Naive thymus-derived CD4-positive, alpha-beta T cell (primary cell): ENCODE measurements at regions not wholly inside any gene's neighbourhood (a gene's known extent, or its start where the extent isn't known, plus 50 kb on each side); places are given as distances from the start of the nearest gene placed in this dataset.

Source experiments
- ATAC-seq: fragments of 150-1000 bp; cut with Tn5 transposase; 2 replicates; pipeline ENCODE4 v1.10.0; 2021; ENCODE audit warnings: mild to moderate bottlenecking, moderate library complexity
- CTCF ChIA-PET: fragments of 350-600 bp; sonication (Branson Sonifier 250); formaldehyde crosslinking; loops from one replicate; lab custom pipeline; 2021; ENCODE audit warnings: antibody characterized with exemption; lab: Charles Lee
- POLR2A ChIA-PET: fragments of 350-600 bp; sonication (Branson Sonifier 250); formaldehyde crosslinking; loops from one replicate; lab custom pipeline; 2021; ENCODE audit warnings: antibody characterized with exemption, inconsistent platforms; lab: Charles Lee
- DNase-seq, 9 donors: peaks; one replicate each; pipeline versions ENCODE4 v3.0.0 to v3.0.0-alpha.2; 2020 to 2022; ENCODE audit warnings: mixed read lengths in 1 of 9
- H3K27ac ChIP-seq: one replicate; pipeline ENCODE4 v1.7.0; 2013; ENCODE audit warnings: mild to moderate bottlenecking, low read depth, low read length, moderate library complexity
- H3K27me3 ChIP-seq, 2 donors: one replicate each; pipeline ENCODE4 v1.7.0; 2013; ENCODE audit warnings: low read length in 2 of 2, mild to moderate bottlenecking in 2 of 2, moderate library complexity in 2 of 2; ENCODE audit not compliant: control insufficient read depth in 2 of 2, insufficient read depth in 2 of 2
- H3K36me3 ChIP-seq, 3 experiments: 1 replicate in 2 of 3; 2 replicates in 1 of 3; pipeline ENCODE4 v1.7.0; 2013; ENCODE audit warnings: low read length in 3 of 3, mild to moderate bottlenecking in 3 of 3, moderate library complexity in 1 of 3; ENCODE audit not compliant: insufficient read depth in 3 of 3, control insufficient read depth in 2 of 3
- H3K4me1 ChIP-seq, 2 donors: one replicate each; pipeline ENCODE4 v1.7.0; 2013; ENCODE audit warnings: low read length in 2 of 2, mild to moderate bottlenecking in 2 of 2, moderate library complexity in 1 of 2; ENCODE audit not compliant: control insufficient read depth in 2 of 2, insufficient read depth in 2 of 2
- H3K4me3 ChIP-seq: 2 replicates; pipeline ENCODE4 v1.7.0; 2013; ENCODE audit warnings: mild to moderate bottlenecking, low read length
- H3K9me3 ChIP-seq, 3 experiments: 1 replicate in 2 of 3; 2 replicates in 1 of 3; pipeline ENCODE4 v1.7.0; 2013; ENCODE audit warnings: low read length in 3 of 3; ENCODE audit not compliant: control insufficient read depth in 2 of 3
- H3K27ac Mint-ChIP-seq, 9 donors: one replicate each; pipeline ENCODE4 v1.8.0; 2020 to 2022; ENCODE audit warnings: mixed read lengths in 9 of 9, mild to moderate bottlenecking in 8 of 9, moderate library complexity in 5 of 9, inconsistent platforms in 2 of 9
- H3K27me3 Mint-ChIP-seq, 5 donors: one replicate each; pipeline ENCODE4 v1.8.0; 2021 to 2022; ENCODE audit warnings: mixed read lengths in 5 of 5, mild to moderate bottlenecking in 1 of 5
- H3K36me3 Mint-ChIP-seq, 5 donors: one replicate each; pipeline ENCODE4 v1.8.0; 2020 to 2022; ENCODE audit warnings: mixed read lengths in 5 of 5, mild to moderate bottlenecking in 3 of 5, inconsistent platforms in 1 of 5
- H3K4me1 Mint-ChIP-seq, 7 donors: one replicate each; pipeline ENCODE4 v1.8.0; 2020 to 2022; ENCODE audit warnings: mixed read lengths in 7 of 7, mild to moderate bottlenecking in 3 of 7, inconsistent platforms in 1 of 7
- H3K4me3 Mint-ChIP-seq, 10 donors: one replicate each; pipeline ENCODE4 v1.8.0; 2020 to 2022; ENCODE audit warnings: mild to moderate bottlenecking in 10 of 10, mixed read lengths in 10 of 10, moderate library complexity in 6 of 10, inconsistent platforms in 2 of 10
- H3K9me3 Mint-ChIP-seq, 11 donors: one replicate each; pipeline ENCODE4 v1.8.0; 2020 to 2022; ENCODE audit warnings: mixed read lengths in 11 of 11, mild to moderate bottlenecking in 4 of 11, inconsistent platforms in 1 of 11, moderate library complexity in 1 of 11
- intact Hi-C, 2 donors: fragments of 100-400 bp; cut with micrococcal nuclease; formaldehyde crosslinking; loops; one replicate each; pipeline ENCODE4 v1.15.1; 2023

DNA sequence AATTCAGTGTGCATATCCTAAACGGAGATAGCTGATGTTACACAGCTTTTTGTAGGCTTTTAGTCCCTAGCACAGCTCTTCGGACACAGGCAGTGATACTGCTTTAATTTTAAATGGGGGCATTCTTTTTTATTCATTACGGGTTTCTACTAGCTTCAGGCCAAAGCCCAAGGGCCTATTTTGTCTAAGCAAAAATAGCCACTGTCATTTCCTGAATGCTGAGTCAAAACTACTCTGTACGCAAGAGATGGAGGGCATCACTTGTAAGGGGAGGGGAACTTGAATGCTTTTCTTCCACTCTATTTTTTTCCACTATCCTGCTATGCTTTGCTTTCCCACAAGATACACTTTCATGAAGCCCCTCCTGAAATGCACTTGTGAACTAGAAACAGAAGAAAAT, 360.7 kb downstream of the PMP22 start:
- no peaks in the 10 kb centered on the region for H3K9me3 ChIP-seq
- Mint-ChIP-seq H3K27ac (no peak overlapping the region), H3K9me3 (peaks cover 0 to under 1% (median 0%) of the 10 kb centered on the region in 11 donors), H3K4me3 (no peak overlapping the region), H3K4me1 (no peaks in the 10 kb centered on the region), H3K27me3 (peaks cover 0 to 27% (median 19%) of the 10 kb centered on the region in 5 donors), H3K36me3 (no peaks in the 10 kb centered on the region)
- H3K4me1 ChIP-seq, result no peaks in the 10 kb centered on the region
- H3K27me3 ChIP-seq, result no peaks in the 10 kb centered on the region
- no peaks in the 10 kb centered on the region for H3K36me3 ChIP-seq
- ChIA-PET POLR2A (no interaction called here), CTCF (no interaction called here)
- no peak overlapping the region for H3K4me3 ChIP-seq
- no peak for ATAC-seq
- intact Hi-C loops, result no loop called here
- no peak overlapping the region for H3K27ac ChIP-seq
- DNase-seq, result no peak

DNA sequence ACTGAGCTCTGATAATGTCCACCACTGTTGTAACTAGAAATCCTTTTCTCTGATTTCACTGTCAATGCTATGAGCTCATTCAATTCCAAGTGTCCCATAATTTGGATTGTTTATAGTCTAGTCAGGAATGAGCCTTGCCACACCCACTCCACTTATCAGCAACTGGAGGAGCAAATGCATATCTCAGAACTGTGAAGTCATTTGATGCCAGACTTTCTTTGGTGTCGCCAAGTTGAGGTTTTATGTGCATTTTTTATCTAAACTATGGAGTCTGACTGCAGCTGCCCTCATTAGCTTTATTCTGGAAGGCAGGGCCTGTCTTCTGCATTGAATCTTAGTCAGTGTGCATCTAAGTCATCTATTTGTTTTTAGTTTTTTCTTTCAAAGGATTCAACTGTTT, 361.3 kb downstream of the PMP22 start:
- H3K27me3 ChIP-seq, result no peaks in the 10 kb centered on the region
- intact Hi-C loops, result no loop called here
- ChIA-PET POLR2A (no interaction called here), CTCF (no interaction called here)
- DNase-seq (no peak), ATAC-seq (no peak)
- H3K4me1 ChIP-seq, result no peaks in the 10 kb centered on the region
- no peaks in the 10 kb centered on the region for H3K36me3 ChIP-seq
- no peak overlapping the region for H3K27ac Mint-ChIP-seq
- no peak overlapping the region for H3K4me3 ChIP-seq
- H3K27ac ChIP-seq, result no peak overlapping the region
- H3K27me3 Mint-ChIP-seq, result peaks cover 0 to 27% (median 19%) of the 10 kb centered on the region in 5 donors
- H3K36me3 Mint-ChIP-seq, result no peaks in the 10 kb centered on the region
- no peaks in the 10 kb centered on the region for H3K9me3 ChIP-seq
- no peaks in the 10 kb centered on the region for H3K4me1 Mint-ChIP-seq
- peaks cover 0 to 1% (median 0%) of the 10 kb centered on the region in 11 donors for H3K9me3 Mint-ChIP-seq
- H3K4me3 Mint-ChIP-seq, result no peak overlapping the region

DNA sequence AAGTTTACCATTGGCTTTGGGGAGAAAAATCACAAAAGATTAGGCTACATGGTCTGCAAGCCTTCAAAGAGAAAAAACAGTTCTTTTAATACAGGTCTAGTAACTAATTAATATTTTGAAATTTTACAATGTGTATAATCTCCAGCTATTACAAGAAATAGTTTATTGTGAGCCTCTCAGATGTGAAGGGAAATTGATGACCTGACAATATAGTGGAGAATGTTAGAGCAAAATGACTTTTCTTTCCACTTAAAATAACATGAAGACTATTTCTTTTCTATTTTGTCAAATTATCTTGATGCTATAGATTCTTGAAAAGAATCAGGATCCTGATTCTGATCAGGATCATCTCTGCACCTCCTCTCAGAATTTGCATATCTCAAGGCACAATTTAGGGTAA, 362.3 kb downstream of the PMP22 start:
- Histone ChIP-seq H3K27ac (no peak overlapping the region), H3K27me3 (no peaks in the 10 kb centered on the region), H3K36me3 (no peaks in the 10 kb centered on the region), H3K9me3 (no peaks in the 10 kb centered on the region), H3K4me3 (no peak overlapping the region), H3K4me1 (no peaks in the 10 kb centered on the region)
- ChIA-PET CTCF (interaction anchor here (0.7 kb wide), 1 partner anchor 30 kb away, joined by 3 read pairs; no protein-coding TSS in a partner anchor), POLR2A (no interaction called here)
- H3K27ac Mint-ChIP-seq, result no peak overlapping the region
- H3K9me3 Mint-ChIP-seq, result peaks cover 0 to 11% (median 5%) of the 10 kb centered on the region in 11 donors
- H3K36me3 Mint-ChIP-seq, result peaks cover 0 to 3% (median 0%) of the 10 kb centered on the region in 5 donors
- H3K4me3 Mint-ChIP-seq, result no peak overlapping the region
- DNase-seq (no peak), ATAC-seq (no peak)
- H3K27me3 Mint-ChIP-seq, result peaks cover 0 to 28% (median 16%) of the 10 kb centered on the region in 5 donors
- no peaks in the 10 kb centered on the region for H3K4me1 Mint-ChIP-seq
- intact Hi-C loops, result no loop called here

DNA sequence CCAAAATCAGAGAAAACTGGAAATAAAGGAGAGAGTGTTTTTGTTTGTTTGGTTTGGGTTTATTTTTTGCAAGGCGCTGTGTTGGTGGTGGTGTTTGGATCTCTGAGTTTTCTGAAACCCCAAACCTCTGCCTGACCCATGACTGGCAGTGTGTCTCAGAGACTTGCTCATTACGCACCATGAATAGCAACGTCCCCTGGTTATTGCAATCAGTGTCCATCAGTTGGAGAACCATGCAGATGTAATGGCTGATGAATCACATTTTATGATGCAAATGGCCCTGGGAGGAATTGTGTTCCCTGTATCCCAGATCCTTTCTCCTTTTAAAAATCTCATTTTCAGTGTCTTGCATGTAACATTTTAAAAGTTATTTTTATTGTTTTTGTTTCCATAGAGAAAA, 362.8 kb downstream of the PMP22 start:
- DNase-seq (no peak), ATAC-seq (no peak)
- no peaks in the 10 kb centered on the region for H3K36me3 ChIP-seq
- CTCF ChIA-PET, result interaction anchor here (0.7 kb wide), 1 partner anchor 30 kb away, joined by 3 read pairs; no protein-coding TSS in a partner anchor
- H3K27ac ChIP-seq, result no peak overlapping the region
- POLR2A ChIA-PET, result no interaction called here
- no peak overlapping the region for H3K4me3 Mint-ChIP-seq
- peaks cover 0 to 29% (median 16%) of the 10 kb centered on the region in 5 donors for H3K27me3 Mint-ChIP-seq
- H3K27me3 ChIP-seq, result no peaks in the 10 kb centered on the region
- no peak overlapping the region for H3K27ac Mint-ChIP-seq
- H3K36me3 Mint-ChIP-seq, result peaks cover 0 to 3% (median 0%) of the 10 kb centered on the region in 5 donors
- no peak overlapping the region for H3K4me3 ChIP-seq
- no peaks in the 10 kb centered on the region for H3K4me1 ChIP-seq
- peaks cover 0 to 11% (median 5%) of the 10 kb centered on the region in 11 donors for H3K9me3 Mint-ChIP-seq
- intact Hi-C loops, result no loop called here
- no peaks in the 10 kb centered on the region for H3K9me3 ChIP-seq
- no peaks in the 10 kb centered on the region for H3K4me1 Mint-ChIP-seq

DNA sequence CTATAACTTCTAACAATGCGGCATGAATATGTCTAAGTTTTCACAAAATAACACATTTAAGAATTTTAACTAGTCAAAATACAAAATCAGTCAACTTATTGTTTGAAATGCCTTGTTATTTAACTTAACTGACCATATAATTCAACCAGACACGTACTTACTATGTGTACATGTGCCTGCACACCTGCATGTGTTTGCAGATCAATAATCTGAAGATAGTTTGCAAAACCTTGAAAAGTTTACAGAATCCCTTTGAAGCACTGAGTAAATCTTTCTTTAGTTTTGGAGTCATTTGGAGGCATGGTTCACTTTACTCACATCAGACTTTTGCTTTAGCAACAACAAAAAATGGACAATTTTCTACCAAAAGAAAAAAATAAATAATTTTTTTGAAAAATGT, 363.8 kb downstream of the PMP22 start:
- Mint-ChIP-seq H3K4me1 (no peaks in the 10 kb centered on the region), H3K4me3 (no peak overlapping the region), H3K36me3 (peaks cover 0 to 3% (median 0%) of the 10 kb centered on the region in 5 donors), H3K27ac (no peak overlapping the region), H3K27me3 (peaks cover 0 to 29% (median 22%) of the 10 kb centered on the region in 5 donors), H3K9me3 (peaks cover 0 to 11% (median 5%) of the 10 kb centered on the region in 11 donors)
- ChIA-PET POLR2A (no interaction called here), CTCF (no interaction called here)
- H3K27me3 ChIP-seq, result no peaks in the 10 kb centered on the region
- DNase-seq, result no peak
- no peaks in the 10 kb centered on the region for H3K9me3 ChIP-seq
- H3K27ac ChIP-seq, result no peak overlapping the region
- intact Hi-C loops, result no loop called here
- H3K36me3 ChIP-seq, result no peaks in the 10 kb centered on the region
- no peaks in the 10 kb centered on the region for H3K4me1 ChIP-seq
- no peak overlapping the region for H3K4me3 ChIP-seq
- ATAC-seq, result no peak

DNA sequence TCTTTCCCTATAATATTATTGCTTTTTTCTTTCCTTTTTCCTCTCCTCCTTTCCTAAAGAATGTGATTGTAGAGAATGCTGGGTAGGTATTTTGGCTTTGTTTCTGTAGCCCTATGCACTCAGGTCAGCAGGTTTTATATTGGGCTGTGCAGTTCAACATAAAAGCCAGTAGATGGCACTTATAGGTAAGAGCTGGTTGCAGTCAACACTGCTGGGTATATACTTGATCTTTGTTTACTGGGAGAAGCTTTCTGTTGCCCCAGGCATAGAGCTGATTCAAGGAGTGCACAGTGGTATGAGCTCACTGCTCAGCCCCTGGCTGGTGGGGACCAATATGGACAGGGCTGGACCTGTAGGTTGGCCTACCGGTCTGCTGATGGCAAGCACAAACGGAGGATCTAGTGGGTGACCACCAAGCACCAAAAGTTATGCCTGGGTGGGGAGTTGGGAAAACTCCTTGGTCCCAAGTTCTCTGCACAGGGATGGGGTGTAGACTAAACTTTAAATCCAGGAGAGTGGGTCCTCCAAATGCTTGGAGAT, 378.9 kb downstream of the PMP22 start:
- peaks cover 8 to 61% (median 30%) of the 10 kb centered on the region in 11 donors for H3K9me3 Mint-ChIP-seq
- H3K27me3 Mint-ChIP-seq, result peaks cover 0 to 38% (median 30%) of the 10 kb centered on the region in 5 donors
- Histone ChIP-seq H3K4me1 (no peaks in the 10 kb centered on the region), H3K4me3 (no peak overlapping the region), H3K36me3 (no peaks in the 10 kb centered on the region), H3K27me3 (no peaks in the 10 kb centered on the region), H3K9me3 (peaks cover 0 to 21% (median 2%) of the 10 kb centered on the region in 3 experiments), H3K27ac (no peak overlapping the region)
- ATAC-seq (no peak), DNase-seq (no peak)
- no peak overlapping the region for H3K4me3 Mint-ChIP-seq
- ChIA-PET CTCF (no interaction called here), POLR2A (no interaction called here)
- H3K4me1 Mint-ChIP-seq, result no peaks in the 10 kb centered on the region
- intact Hi-C loops, result no loop called here
- peaks cover 0 to 11% (median 4%) of the 10 kb centered on the region in 5 donors for H3K36me3 Mint-ChIP-seq
- no peak overlapping the region for H3K27ac Mint-ChIP-seq

DNA sequence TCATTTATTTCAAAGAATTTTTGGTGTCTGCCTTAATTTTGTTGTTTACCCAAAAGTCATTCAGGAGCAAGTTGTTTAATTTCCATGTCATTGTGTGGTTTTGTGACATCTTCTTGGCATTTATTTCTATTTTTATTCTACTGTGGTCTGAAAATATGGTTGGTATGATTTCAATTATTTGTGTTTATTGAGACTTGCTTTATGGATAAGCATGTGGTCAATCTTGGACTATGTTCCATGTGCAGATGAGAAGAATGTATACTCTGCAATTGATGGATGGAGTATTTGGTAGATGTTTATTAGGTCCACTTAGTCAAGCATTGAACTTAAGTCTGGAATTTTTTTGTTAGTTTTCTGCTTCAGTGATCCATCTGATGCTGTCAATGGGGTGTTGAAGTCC, 383.0 kb downstream of the PMP22 start:
- intact Hi-C loops, result no loop called here
- POLR2A ChIA-PET, result no interaction called here
- CTCF ChIA-PET, result no interaction called here
- ATAC-seq (no peak), DNase-seq (no peak)
- H3K9me3 ChIP-seq, result peaks cover 0 to 18% (median 2%) of the 10 kb centered on the region in 3 experiments
- Mint-ChIP-seq H3K4me3 (no peak overlapping the region), H3K36me3 (peaks cover 0 to 11% (median 0%) of the 10 kb centered on the region in 5 donors), H3K27me3 (peaks cover 0 to 27% (median 20%) of the 10 kb centered on the region in 5 donors), H3K9me3 (peaks cover 7 to 37% (median 21%) of the 10 kb centered on the region in 11 donors), H3K4me1 (no peaks in the 10 kb centered on the region), H3K27ac (no peak overlapping the region)
- no peak overlapping the region for H3K27ac ChIP-seq
- H3K4me3 ChIP-seq, result no peak overlapping the region
- H3K4me1 ChIP-seq, result no peaks in the 10 kb centered on the region
- H3K36me3 ChIP-seq, result no peaks in the 10 kb centered on the region
- H3K27me3 ChIP-seq, result no peaks in the 10 kb centered on the region
